PC-9 (cell line): ENCODE measurements at regions not wholly inside any gene's neighbourhood (a gene's known extent, or its start where the extent isn't known, plus 50 kb on each side); places are given as distances from the start of the nearest gene placed in this dataset.

ENCODE experiments used
- EZH2 ChIP-seq: fragments of 200-600 bp; sonication (generic); IDR thresholded peaks from 2 replicates; pipeline ENCODE4 v1.8.0; 2017; ENCODE audit warnings: antibody characterized with exemption, low read depth
- TF ChIP-seq, protein P1 (sequence below): fragments of 200-600 bp; sonication (generic); conservative IDR thresholded peaks from 2 replicates; pipeline ENCODE4 v1.6.1; 2017; ENCODE audit warnings: mixed run types, antibody characterized with exemption, mild to moderate bottlenecking, moderate library complexity

GRCh38 chr7:69518705-69519077, 79.6 kb upstream of the AUTS2 start:
- TF ChIP-seq, protein P1, sequence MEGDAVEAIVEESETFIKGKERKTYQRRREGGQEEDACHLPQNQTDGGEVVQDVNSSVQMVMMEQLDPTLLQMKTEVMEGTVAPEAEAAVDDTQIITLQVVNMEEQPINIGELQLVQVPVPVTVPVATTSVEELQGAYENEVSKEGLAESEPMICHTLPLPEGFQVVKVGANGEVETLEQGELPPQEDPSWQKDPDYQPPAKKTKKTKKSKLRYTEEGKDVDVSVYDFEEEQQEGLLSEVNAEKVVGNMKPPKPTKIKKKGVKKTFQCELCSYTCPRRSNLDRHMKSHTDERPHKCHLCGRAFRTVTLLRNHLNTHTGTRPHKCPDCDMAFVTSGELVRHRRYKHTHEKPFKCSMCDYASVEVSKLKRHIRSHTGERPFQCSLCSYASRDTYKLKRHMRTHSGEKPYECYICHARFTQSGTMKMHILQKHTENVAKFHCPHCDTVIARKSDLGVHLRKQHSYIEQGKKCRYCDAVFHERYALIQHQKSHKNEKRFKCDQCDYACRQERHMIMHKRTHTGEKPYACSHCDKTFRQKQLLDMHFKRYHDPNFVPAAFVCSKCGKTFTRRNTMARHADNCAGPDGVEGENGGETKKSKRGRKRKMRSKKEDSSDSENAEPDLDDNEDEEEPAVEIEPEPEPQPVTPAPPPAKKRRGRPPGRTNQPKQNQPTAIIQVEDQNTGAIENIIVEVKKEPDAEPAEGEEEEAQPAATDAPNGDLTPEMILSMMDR = no peak
- TF ChIP-seq EZH2 = no peak
